HAP-1 (cell line): ENCODE measurements at regions not wholly inside any gene's neighbourhood (a gene's known extent, or its start where the extent isn't known, plus 50 kb on each side); places are given as distances from the start of the nearest gene placed in this dataset.

Experiments used
- DNase-seq, 2 experiments: peaks; one replicate each; pipeline ENCODE4 v3.0.0-alpha.2; 2016 to 2020; ENCODE audit warnings: low spot score in 2 of 2
- H3K27me3 ChIP-seq: fragments of 250-450 bp; sonication (Bioruptor Pico); 2 replicates; pipeline ENCODE4 v1.5.1; 2020; ENCODE audit warnings: low read depth, mild to moderate bottlenecking, moderate library complexity
- H3K36me3 ChIP-seq: fragments of 250-450 bp; sonication (Bioruptor Pico); replicated peaks from 2 replicates; pipeline ENCODE4 v1.5.1; 2020; ENCODE audit warnings: mild to moderate bottlenecking
- H3K4me1 ChIP-seq: fragments of 250-450 bp; sonication (Bioruptor Pico); 2 replicates; pipeline ENCODE4 v1.5.1; 2020; ENCODE audit warnings: mild to moderate bottlenecking
- H3K4me3 ChIP-seq: fragments of 250-450 bp; sonication (Bioruptor Pico); 2 replicates; pipeline ENCODE4 v1.5.1; 2020; ENCODE audit warnings: mild to moderate bottlenecking, moderate library complexity
- H3K9me3 ChIP-seq: fragments of 250-450 bp; sonication (Bioruptor Pico); 2 replicates; pipeline ENCODE4 v1.5.1; 2020; ENCODE audit warnings: mild to moderate bottlenecking, moderate library complexity
- in situ Hi-C: fragments of 300-500 bp; cut with MboI; formaldehyde crosslinking; loops from 3 replicates; pipeline ENCODE4 v1.14.3; 2020; ENCODE audit warnings: low sequenced_read_pairs, inconsistent platforms, mixed read lengths

GRCh38 chr20:40486297-40486696 is 202.7 kb downstream of the MAFB start:
- Histone ChIP-seq H3K4me1 (no peaks in the 10 kb centered on the region), H3K36me3 (no peaks in the 10 kb centered on the region), H3K4me3 (no peak overlapping the region), H3K27me3 (no peaks in the 10 kb centered on the region), H3K9me3 (no peaks in the 10 kb centered on the region)
- DNase-seq, result no peak
- in situ Hi-C loops, result no loop called here

GRCh38 chr20:40481743-40482458 is 207.1 kb downstream of the MAFB start:
- in situ Hi-C loops, result no loop called here
- H3K36me3 ChIP-seq, result no peaks in the 10 kb centered on the region

GRCh38 chr20:40481337-40481736 is 207.7 kb downstream of the MAFB start:
- DNase-seq, result no peak
- Histone ChIP-seq H3K9me3 (no peaks in the 10 kb centered on the region), H3K4me1 (no peaks in the 10 kb centered on the region), H3K4me3 (no peak overlapping the region), H3K27me3 (no peaks in the 10 kb centered on the region), H3K36me3 (no peaks in the 10 kb centered on the region)
- in situ Hi-C loops, result no loop called here

More at GRCh38 chr20:40481743-40482458, 207.1 kb downstream of the MAFB start:
- no peaks in the 10 kb centered on the region for H3K27me3 ChIP-seq
- H3K4me3 ChIP-seq, result no peak overlapping the region
- no peaks in the 10 kb centered on the region for H3K4me1 ChIP-seq
- no peaks in the 10 kb centered on the region for H3K9me3 ChIP-seq
- DNase-seq, result no peak

GRCh38 chr20:40477805-40478204 is 211.2 kb downstream of the MAFB start:
- no peaks in the 10 kb centered on the region for H3K27me3 ChIP-seq
- H3K36me3 ChIP-seq, result no peaks in the 10 kb centered on the region
- H3K9me3 ChIP-seq, result no peaks in the 10 kb centered on the region
- no peak overlapping the region for H3K4me3 ChIP-seq
- H3K4me1 ChIP-seq, result no peaks in the 10 kb centered on the region
- in situ Hi-C loops, result no loop called here
- DNase-seq, result no peak

- Histone ChIP-seq H3K36me3 (no peaks in the 10 kb centered on the region), H3K4me3 (no peak overlapping the region), H3K4me1 (no peaks in the 10 kb centered on the region), H3K9me3 (no peaks in the 10 kb centered on the region), H3K27me3 (no peaks in the 10 kb centered on the region)
- no peak for DNase-seq
- in situ Hi-C loops, result no loop called here
These were observed 212.6 kb downstream of the MAFB start for GRCh38 chr20:40476461-40476860.

GRCh38 chr20:40472905-40473304 is 216.1 kb downstream of the MAFB start:
- no peak for DNase-seq
- Histone ChIP-seq H3K9me3 (no peaks in the 10 kb centered on the region), H3K27me3 (no peaks in the 10 kb centered on the region), H3K4me1 (no peaks in the 10 kb centered on the region), H3K4me3 (no peak overlapping the region), H3K36me3 (no peaks in the 10 kb centered on the region)
- in situ Hi-C loops, result no loop called here

GRCh38 chr20:40471261-40471629 is 217.8 kb downstream of the MAFB start:
- in situ Hi-C loops, result no loop called here
- DNase-seq, result no peak
- Histone ChIP-seq H3K4me1 (no peaks in the 10 kb centered on the region), H3K9me3 (no peaks in the 10 kb centered on the region), H3K27me3 (no peaks in the 10 kb centered on the region), H3K4me3 (no peak overlapping the region), H3K36me3 (no peaks in the 10 kb centered on the region)

- DNase-seq, result no peak
- Histone ChIP-seq H3K9me3 (no peaks in the 10 kb centered on the region), H3K4me1 (no peaks in the 10 kb centered on the region), H3K4me3 (no peak overlapping the region), H3K36me3 (no peaks in the 10 kb centered on the region), H3K27me3 (no peaks in the 10 kb centered on the region)
- in situ Hi-C loops, result no loop called here
These were observed 218.4 kb downstream of the MAFB start for GRCh38 chr20:40470445-40471260.

GRCh38 chr20:40468759-40469158 is 220.3 kb downstream of the MAFB start:
- Histone ChIP-seq H3K36me3 (no peaks in the 10 kb centered on the region), H3K9me3 (no peaks in the 10 kb centered on the region), H3K4me3 (no peak overlapping the region), H3K27me3 (no peaks in the 10 kb centered on the region), H3K4me1 (no peaks in the 10 kb centered on the region)
- in situ Hi-C loops, result no loop called here
- no peak for DNase-seq

- no peak for DNase-seq
- Histone ChIP-seq H3K9me3 (no peaks in the 10 kb centered on the region), H3K4me3 (no peak overlapping the region), H3K4me1 (no peaks in the 10 kb centered on the region), H3K36me3 (no peaks in the 10 kb centered on the region), H3K27me3 (no peaks in the 10 kb centered on the region)
- in situ Hi-C loops, result no loop called here
These were observed 221.2 kb downstream of the MAFB start for GRCh38 chr20:40467703-40468411.

- DNase-seq, result no peak
- Histone ChIP-seq H3K9me3 (no peaks in the 10 kb centered on the region), H3K27me3 (no peaks in the 10 kb centered on the region), H3K4me1 (no peaks in the 10 kb centered on the region), H3K4me3 (no peak overlapping the region), H3K36me3 (no peaks in the 10 kb centered on the region)
- in situ Hi-C loops, result no loop called here
These were observed 222.0 kb downstream of the MAFB start for GRCh38 chr20:40467067-40467466.

GRCh38 chr20:40464731-40465208 is 224.3 kb downstream of the MAFB start:
- Histone ChIP-seq H3K36me3 (no peaks in the 10 kb centered on the region), H3K9me3 (no peaks in the 10 kb centered on the region), H3K4me3 (no peak overlapping the region), H3K27me3 (no peaks in the 10 kb centered on the region), H3K4me1 (no peaks in the 10 kb centered on the region)
- in situ Hi-C loops, result no loop called here
- no peak for DNase-seq

- H3K9me3 ChIP-seq, result no peaks in the 10 kb centered on the region
- H3K4me3 ChIP-seq, result no peak overlapping the region
- in situ Hi-C loops, result no loop called here
- no peak for DNase-seq
- no peaks in the 10 kb centered on the region for H3K4me1 ChIP-seq
- no peaks in the 10 kb centered on the region for H3K27me3 ChIP-seq
- no peaks in the 10 kb centered on the region for H3K36me3 ChIP-seq
These were observed 225.9 kb downstream of the MAFB start for GRCh38 chr20:40463171-40463570.

- in situ Hi-C loops, result no loop called here
- Histone ChIP-seq H3K27me3 (no peaks in the 10 kb centered on the region), H3K4me1 (no peaks in the 10 kb centered on the region), H3K4me3 (no peak overlapping the region), H3K9me3 (no peaks in the 10 kb centered on the region), H3K36me3 (no peaks in the 10 kb centered on the region)
- no peak for DNase-seq
These were observed 226.5 kb downstream of the MAFB start for GRCh38 chr20:40462566-40462965.
